Heart left ventricle (tissue), 13 donors: ENCODE measurements at regions not wholly inside any gene's neighbourhood (a gene's known extent, or its start where the extent isn't known, plus 50 kb on each side); places are given as distances from the start of the nearest gene placed in this dataset.

ENCODE experiments used
- CTCF ChIP-seq, 12 donors: fragments of 200-600 bp; sonication (generic) in 4 of 12; IDR thresholded peaks; one replicate each; pipeline versions ENCODE4 v1.5.0 to v1.8.0; 2018 to 2022; ENCODE audit warnings: antibody characterized with exemption in 12 of 12, mild to moderate bottlenecking in 5 of 12
- POLR2A ChIP-seq, 2 donors: fragments of 450-650 bp; IDR thresholded peaks; one replicate each; pipeline ENCODE4 v1.6.1; 2017; ENCODE audit warnings: antibody characterized with exemption in 2 of 2, mild to moderate bottlenecking in 2 of 2, moderate library complexity in 2 of 2
- donor health status: ischemic (EF 13 %, LVEDD 7.1; RV severe dilation, severe dysfunction).
- donor health status: DM: no; HTN: yes; CAD: no.
- donor health status: DM: no; HTN: no; CAD: no.
- donor health status: ischemic (EF 25% LVEDD 6.9; RV normal size, moderate dysfunction).
- donor health status: ischemic (EF 25% LVEDD 5.7; RV mildly dilated, moderate dysfunction).
- donor health status: ischemic (EF 35%, LVEDD 5.7; RV mildly dilated, moderate dysfunction).
- donor health status: nonischemic (EF 11% LVEDD 7.7; RV severe dilation, severe dysfunction).
- donor health status: DM: yes; HTN: yes; CAD: no.
- donor health status: PGD.
- donor health status: ischemic (EF 29% LVEDD 5.4; RV normal size, mild dysfunction).
- donor health status: nonischemic (EF 23%, LVEDD 6.1; RV moderate dilation, normal function).

- no peak for TF ChIP-seq CTCF (IDR thresholded peaks at IDR 0.05)
- TF ChIP-seq POLR2A (IDR thresholded peaks at IDR 0.05) = no peak
Measured at GRCh38 chr7:41828911-41829310, 126.0 kb upstream of the INHBA start.
